Activated gamma-delta T cell treated with anti-CD3 and anti-CD28 coated beads, Interleukin-2, amount 50 U/mL, for 16 hours (primary cell): ENCODE measurements at regions not wholly inside any gene's neighbourhood (a gene's known extent, or its start where the extent isn't known, plus 50 kb on each side); places are given as distances from the start of the nearest gene placed in this dataset.

Source experiments
- DNase-seq: peaks from one replicate; pipeline ENCODE4 v3.0.0-alpha.2; 2020; ENCODE audit warnings: low read depth

- DNase-seq = no peak
These were observed 290.1 kb downstream of the ZSWIM6 start for GRCh38 chr5:61622156-61622555.

DNA sequence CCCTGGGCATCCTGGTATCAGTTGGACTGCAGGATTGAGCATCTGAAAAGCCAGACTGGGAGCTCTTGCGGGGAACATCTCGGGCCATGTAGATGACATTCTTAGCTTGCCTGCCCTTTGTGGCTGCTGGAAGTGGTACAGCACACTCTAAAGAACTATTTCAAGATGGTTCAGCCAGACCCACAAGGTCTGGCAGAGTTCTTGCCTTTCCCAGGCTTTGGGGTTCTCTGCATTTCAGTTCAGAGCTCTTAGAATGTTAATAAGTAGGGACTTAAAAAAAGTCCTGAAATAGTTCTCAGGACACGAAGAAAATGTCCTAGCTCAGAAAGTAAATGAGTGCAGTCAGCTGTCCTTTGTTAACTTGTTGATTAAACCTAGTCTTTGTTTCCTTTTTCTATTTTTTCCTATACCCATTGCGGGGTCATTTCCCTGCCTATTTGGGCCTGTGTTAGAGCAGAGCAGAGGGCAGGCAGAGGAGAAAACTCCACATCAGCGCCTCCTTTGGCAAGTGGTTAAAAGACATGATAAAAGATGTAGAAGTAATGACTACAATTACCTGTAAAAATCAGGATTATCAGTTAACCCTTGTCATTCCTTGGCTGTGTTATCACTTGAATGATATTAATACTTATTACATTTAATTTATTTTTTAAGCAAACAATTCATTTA is 291.5 kb downstream of the ZSWIM6 start:
- DNase-seq = no peak

GRCh38 chr5:61624553-61625136 is 292.6 kb downstream of the ZSWIM6 start:
- no peak for DNase-seq

DNA sequence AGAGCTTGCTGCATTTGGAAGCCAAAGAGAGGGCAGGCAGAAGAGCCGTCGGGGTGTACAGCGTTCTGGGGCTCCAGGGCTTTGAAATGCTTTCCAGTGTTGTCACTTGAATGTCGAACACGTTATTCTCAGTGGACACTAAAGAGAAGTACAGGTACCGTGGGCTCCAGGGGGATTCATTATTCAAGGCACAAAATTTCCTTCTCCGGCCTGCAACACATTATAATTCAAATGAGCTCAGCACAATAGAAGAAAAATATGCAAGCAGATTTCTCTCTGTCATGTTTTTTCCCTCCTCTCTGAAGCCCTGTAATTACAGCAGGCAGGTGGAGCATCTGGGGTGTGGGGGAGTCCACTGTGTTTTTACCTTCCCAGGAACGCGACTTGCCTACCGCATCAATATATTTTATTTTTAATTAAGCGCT is 293.1 kb downstream of the ZSWIM6 start:
- DNase-seq = no peak

GRCh38 chr5:61625681-61626621 is 293.9 kb downstream of the ZSWIM6 start:
- no peak for DNase-seq

DNA sequence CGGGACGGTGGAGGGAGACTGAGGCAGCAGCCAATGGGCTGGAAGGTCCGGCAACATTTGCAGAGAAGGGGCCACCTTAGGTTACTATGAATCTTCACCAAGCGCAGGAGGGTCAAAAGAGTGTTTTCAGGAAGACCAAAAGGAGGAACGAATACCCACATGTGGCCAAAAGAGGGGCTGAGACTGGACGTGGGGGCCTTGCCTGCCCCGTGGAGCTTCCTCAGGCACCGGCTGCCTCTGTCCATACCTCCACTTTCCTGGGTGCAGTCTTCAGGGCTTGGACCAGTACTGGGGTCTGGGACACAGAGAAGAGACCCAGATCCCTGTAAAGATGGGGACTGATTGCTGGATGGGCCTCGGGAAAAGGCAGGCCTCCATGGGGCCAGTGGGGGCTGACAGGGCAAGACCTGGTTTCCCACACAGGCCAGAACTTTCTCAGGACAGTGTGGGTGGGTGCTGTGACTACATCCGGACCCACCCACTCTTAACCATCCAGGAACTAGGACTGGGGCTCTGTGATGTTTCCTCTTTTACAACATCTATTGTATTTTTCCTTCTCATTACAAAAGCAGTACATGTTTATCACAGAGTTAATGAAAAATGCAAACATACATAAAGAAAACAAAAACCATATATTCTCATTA is 294.7 kb downstream of the ZSWIM6 start:
- no peak for DNase-seq

DNA sequence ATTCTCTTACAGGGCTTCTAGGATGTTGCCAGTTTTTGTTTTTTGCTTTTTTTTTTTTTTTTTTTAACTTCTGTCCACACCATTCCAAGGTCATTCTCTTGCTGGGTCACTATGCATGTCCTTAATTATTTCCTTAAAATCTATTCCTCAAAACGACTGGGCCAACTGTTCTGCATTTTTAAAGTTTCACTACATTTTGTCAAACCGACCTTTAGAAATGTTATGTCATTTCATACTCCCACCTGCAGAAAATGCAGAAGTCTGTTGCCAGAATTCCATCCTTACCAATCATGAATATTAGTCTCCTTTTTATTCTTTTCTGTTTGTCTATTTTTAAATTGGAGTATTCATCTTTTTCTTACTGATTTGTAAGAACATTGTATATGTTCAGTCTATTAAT is 295.5 kb downstream of the ZSWIM6 start:
- no peak for DNase-seq

- no peak for DNase-seq
These were observed 298.9 kb downstream of the ZSWIM6 start for GRCh38 chr5:61630908-61631307.

DNA sequence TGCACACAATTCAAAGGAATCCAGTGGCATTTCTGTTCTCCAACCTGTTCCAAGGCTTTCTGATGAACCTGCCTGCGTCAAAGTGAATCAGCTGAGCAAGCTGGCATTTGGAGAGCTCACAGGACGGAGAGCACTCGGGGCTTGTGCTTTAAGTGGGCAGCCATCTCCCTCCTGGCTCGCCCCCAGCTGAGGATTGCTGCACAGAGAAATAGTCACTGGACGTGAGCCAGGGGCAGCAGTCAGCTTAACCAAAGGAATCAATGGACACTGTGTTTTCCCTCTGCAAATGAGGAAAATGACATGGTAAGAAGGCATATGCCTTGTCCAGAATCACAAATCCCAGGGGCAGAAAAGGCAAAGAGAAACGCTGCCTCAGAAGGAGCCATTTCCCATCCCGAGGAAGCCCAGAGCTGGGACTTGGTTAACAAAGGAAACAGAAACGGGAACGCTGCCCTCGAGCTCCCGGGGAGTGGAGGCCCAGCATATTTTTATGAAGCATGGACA is 299.4 kb downstream of the ZSWIM6 start:
- no peak for DNase-seq

GRCh38 chr5:61632064-61632463 is 300.0 kb downstream of the ZSWIM6 start:
- DNase-seq = no peak

DNA sequence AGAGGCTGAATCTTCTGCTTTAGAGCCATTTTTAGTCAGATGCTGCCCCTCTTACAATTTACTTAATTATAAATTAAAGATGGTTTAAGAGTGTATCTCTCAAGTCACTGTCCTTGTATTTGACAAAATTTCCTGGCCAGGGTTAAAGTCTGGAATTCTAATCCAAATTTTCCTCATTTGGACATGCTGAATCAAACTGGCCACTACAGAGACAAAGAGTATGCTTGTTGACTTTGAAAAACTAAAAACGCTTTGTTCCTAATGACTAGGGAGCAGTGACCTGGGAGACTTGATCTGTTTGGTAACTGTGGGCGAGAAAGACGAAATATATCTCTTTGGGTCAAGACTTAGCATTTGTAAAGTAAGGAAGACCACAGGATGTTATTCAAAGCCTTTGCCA is 303.2 kb downstream of the ZSWIM6 start:
- no peak for DNase-seq

GRCh38 chr5:61637566-61637965 is 305.5 kb downstream of the ZSWIM6 start:
- DNase-seq = no peak

- DNase-seq = no peak
These were observed 306.4 kb downstream of the ZSWIM6 start for GRCh38 chr5:61638476-61638875.

- DNase-seq = no peak
These were observed 308.3 kb downstream of the ZSWIM6 start for GRCh38 chr5:61640179-61641021.

DNA sequence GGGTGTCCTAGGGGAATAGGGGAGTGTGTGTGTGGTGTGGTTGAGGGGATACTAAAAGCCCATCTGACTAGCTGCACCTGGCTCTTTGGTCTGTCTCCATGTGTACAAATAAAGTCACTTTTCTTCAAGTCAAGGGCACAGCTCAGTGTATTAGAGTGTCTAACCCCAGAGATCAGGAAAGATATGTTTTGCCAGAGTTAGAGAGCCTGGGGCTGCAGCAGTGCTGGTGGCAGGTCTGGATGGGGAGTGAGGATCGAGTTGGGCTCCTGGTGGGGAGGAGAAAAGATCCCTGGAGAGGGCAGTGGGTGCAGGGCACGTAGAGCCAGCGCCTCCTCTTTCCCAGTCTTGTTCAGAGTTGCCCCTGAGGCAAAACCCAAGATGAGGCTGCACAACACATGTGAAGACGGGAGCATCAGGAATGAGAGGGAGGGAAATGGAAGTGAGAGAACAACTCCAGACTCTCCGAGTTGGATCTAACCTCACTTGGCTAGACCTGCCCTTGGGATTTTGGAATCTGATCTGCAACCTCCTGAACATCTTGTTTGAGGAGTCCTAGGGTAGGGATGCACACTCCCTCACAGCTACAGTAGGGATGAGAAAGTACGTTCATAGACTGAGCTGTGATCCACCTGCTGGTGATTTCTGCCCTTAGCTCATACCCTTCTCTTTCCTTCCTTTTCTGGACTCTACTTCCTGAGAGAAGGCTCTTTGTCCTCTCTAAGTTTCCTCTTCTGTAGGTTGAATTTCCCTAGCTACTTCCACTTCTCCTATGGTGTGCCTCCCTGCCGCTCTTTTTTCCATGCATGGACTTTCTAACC is 309.9 kb downstream of the ZSWIM6 start:
- no peak for DNase-seq

GRCh38 chr5:61647672-61648071 is 315.6 kb downstream of the ZSWIM6 start:
- no peak for DNase-seq

GRCh38 chr5:61649231-61649630 is 317.2 kb downstream of the ZSWIM6 start:
- no peak for DNase-seq

GRCh38 chr5:61649971-61650370 is 317.9 kb downstream of the ZSWIM6 start:
- no peak for DNase-seq

DNA sequence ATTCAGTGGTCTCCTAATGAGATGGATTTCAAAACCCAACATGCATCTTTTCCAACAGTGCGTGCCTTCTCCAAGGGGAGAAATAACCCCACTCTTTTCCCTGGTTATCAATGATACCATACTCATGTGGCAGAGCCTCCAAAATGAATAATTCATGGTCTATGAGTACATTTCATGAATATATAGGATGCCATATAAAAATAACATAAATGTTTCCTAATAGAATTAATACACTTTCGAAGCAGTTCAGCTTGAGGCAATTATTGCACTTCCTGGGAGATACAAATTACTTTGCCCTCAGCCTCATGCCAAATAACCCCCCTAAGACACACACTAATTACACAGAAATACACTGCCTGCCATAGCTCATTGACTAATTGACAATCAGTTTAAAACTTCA is 318.6 kb downstream of the ZSWIM6 start:
- no peak for DNase-seq

GRCh38 chr5:61651195-61651594 is 319.1 kb downstream of the ZSWIM6 start:
- no peak for DNase-seq
